SK-N-SH (cell line): ENCODE measurements at regions not wholly inside any gene's neighbourhood (a gene's known extent, or its start where the extent isn't known, plus 50 kb on each side); places are given as distances from the start of the nearest gene placed in this dataset.

Experiments
- CTCF ChIA-PET: fragments of 300-600, 350-600 bp; formaldehyde crosslinking; extraction: SDS; loops from one replicate; lab custom pipeline; 2021; lab: Yijun Ruan, JAX
- POLR2A ChIA-PET: fragments of 350-600 bp; sonication (Branson Sonifier 250); formaldehyde crosslinking; extraction: SDS; loops from one replicate; lab custom pipeline; 2020; ENCODE audit warnings: antibody characterized with exemption, inconsistent platforms; lab: Yijun Ruan, JAX
- DNase-seq: peaks from one replicate; pipeline ENCODE4 v3.0.0; 2012
- H2AFZ ChIP-seq: fragments of 200-600 bp; sonication (generic); 2 replicates; pipeline ENCODE4 v1.8.1; 2016; ENCODE audit warnings: antibody characterized with exemption, mild to moderate bottlenecking, low read depth
- H3F3A ChIP-seq: fragments of 200-600 bp; sonication (generic); replicated peaks from 2 replicates; pipeline ENCODE3; 2016; ENCODE audit warnings: antibody characterized with exemption, mild to moderate bottlenecking; ENCODE audit not compliant: insufficient read depth
- H3K27ac ChIP-seq, 2 experiments: fragments of 200-500 bp in 1 of 2; fragments of 200-600 bp in 1 of 2; sonication (Bioruptor generic) in 1 of 2; sonication (generic), shearing (Covaris generic) in 1 of 2; 2 replicates each; pipeline versions ENCODE4 v1.5.1 to v1.6.1; 2014 to 2016; ENCODE audit warnings: low read depth in 2 of 2, inconsistent platforms in 1 of 2, low read length in 1 of 2, mild to moderate bottlenecking in 1 of 2, mixed read lengths in 1 of 2
- H3K27me3 ChIP-seq: fragments of 200-600 bp; sonication (generic), shearing (Covaris generic); 2 replicates; pipeline ENCODE4 v1.6.1; 2016; ENCODE audit warnings: mixed run types; ENCODE audit not compliant: insufficient read depth
- H3K36me3 ChIP-seq, 2 experiments: fragments of 200-500 bp in 1 of 2; fragments of 200-600 bp in 1 of 2; sonication (Bioruptor generic) in 1 of 2; sonication (generic) in 1 of 2; replicated peaks in 1 of 2; 2 replicates each; pipeline versions ENCODE3 to v1.5.1; 2014 to 2016; ENCODE audit warnings: low read length in 1 of 2, mild to moderate bottlenecking in 1 of 2; ENCODE audit not compliant: insufficient read depth in 2 of 2, control insufficient read depth in 1 of 2
- H3K4me1 ChIP-seq, 2 experiments: fragments of 200-500 bp in 1 of 2; fragments of 200-600 bp in 1 of 2; sonication (Bioruptor generic) in 1 of 2; sonication (generic), shearing (Covaris generic) in 1 of 2; 2 replicates each; pipeline versions ENCODE4 v1.5.1 to v1.6.1; 2014 to 2016; ENCODE audit warnings: low read depth in 1 of 2, low read length in 1 of 2, mixed run types in 1 of 2; ENCODE audit not compliant: insufficient read depth in 2 of 2, control insufficient read depth in 1 of 2
- H3K4me2 ChIP-seq: fragments of 200-600 bp; sonication (generic), shearing (Covaris generic); 2 replicates; pipeline ENCODE4 v1.6.1; 2017; ENCODE audit warnings: mixed run types
- H3K4me3 ChIP-seq, 2 experiments: fragments of 200-500 bp in 1 of 2; fragments of 200-600 bp in 1 of 2; sonication (Bioruptor generic) in 1 of 2; sonication (generic), shearing (Covaris generic) in 1 of 2; 2 replicates each; pipeline versions ENCODE4 v1.5.1 to v1.8.1; 2014 to 2016; ENCODE audit warnings: low read depth in 2 of 2, inconsistent platforms in 1 of 2, low read length in 1 of 2, mild to moderate bottlenecking in 1 of 2, mixed read lengths in 1 of 2, moderate library complexity in 1 of 2
- H3K79me2 ChIP-seq: fragments of 200-600 bp; sonication (generic); 2 replicates; pipeline ENCODE4 v1.8.1; 2017; ENCODE audit warnings: mild to moderate bottlenecking; ENCODE audit not compliant: insufficient read depth
- H3K9ac ChIP-seq: fragments of 200-600 bp; sonication (generic); 2 replicates; pipeline ENCODE4 v1.6.1; 2017; ENCODE audit warnings: mixed run types
- H3K9me2 ChIP-seq: fragments of 200-600 bp; sonication (generic); 2 replicates; pipeline ENCODE4 v1.6.1; 2017; ENCODE audit warnings: mixed run types
- H3K9me3 ChIP-seq: fragments of 200-600 bp; sonication (generic); 2 replicates; pipeline ENCODE4 v1.6.1; 2017; ENCODE audit warnings: mixed run types, mild to moderate bottlenecking, moderate library complexity
- H4K20me1 ChIP-seq: fragments of 200-600 bp; sonication (generic); 2 replicates; pipeline ENCODE4 v1.6.1; 2017; ENCODE audit warnings: mild to moderate bottlenecking, mixed run types; ENCODE audit not compliant: insufficient read depth
- ELF1 ChIP-seq: IDR thresholded peaks from 2 replicates; pipeline ENCODE4 v1.4.0; 2012
- FOSL2 ChIP-seq: IDR thresholded peaks from 2 replicates; pipeline ENCODE4 v1.4.0; 2012; ENCODE audit warnings: low read depth, mild to moderate bottlenecking, moderate library complexity, borderline replicate concordance
- FOXM1 ChIP-seq: IDR thresholded peaks from 2 replicates; pipeline ENCODE4 v1.4.0; 2012; ENCODE audit warnings: low read depth, mild to moderate bottlenecking
- GATA2 ChIP-seq: sonication (generic); formaldehyde crosslinking; IDR thresholded peaks from 2 replicates; pipeline ENCODE4 v1.5.0; 2020; ENCODE audit warnings: mild to moderate bottlenecking, missing genetic modification reagents
- MXI1 ChIP-seq: IDR thresholded peaks from 2 replicates; pipeline ENCODE4 v1.6.1; 2012; ENCODE audit warnings: mild to moderate bottlenecking, low read depth, low read length, improper control_type of control experiment
- NRF1 ChIP-seq: IDR thresholded peaks from 2 replicates; pipeline ENCODE4 v1.6.1; 2012; ENCODE audit warnings: low read depth, mild to moderate bottlenecking, low read length
- POLR2AphosphoS5 ChIP-seq: IDR thresholded peaks from 2 replicates; pipeline ENCODE4 v1.6.1; 2012; ENCODE audit warnings: low read depth, low read length
- RAD21 ChIP-seq: IDR thresholded peaks from 2 replicates; pipeline ENCODE4 v1.6.1; 2012; ENCODE audit warnings: mild to moderate bottlenecking, low read length
- RXRA ChIP-seq: IDR thresholded peaks from 2 replicates; pipeline ENCODE4 v1.4.0; 2012; ENCODE audit warnings: low read depth, mild to moderate bottlenecking, borderline replicate concordance
- SMC3 ChIP-seq: IDR thresholded peaks from 2 replicates; pipeline ENCODE4 v1.6.1; 2012; ENCODE audit warnings: low read depth, low read length, improper control_type of control experiment
- TAF1 ChIP-seq: IDR thresholded peaks from 2 replicates; pipeline ENCODE4 v1.6.1; 2012; ENCODE audit warnings: low read depth, mild to moderate bottlenecking, low read length, moderate library complexity, borderline replicate concordance
- TEAD4 ChIP-seq: IDR thresholded peaks from 2 replicates; pipeline ENCODE4 v1.4.0; 2012; ENCODE audit warnings: mild to moderate bottlenecking, borderline replicate concordance; ENCODE audit not compliant: insufficient read depth
- WGBS: methylation state at CpG from one replicate; pipeline ENCODE4 v1.1.6; 2017; ENCODE audit warnings: low lambda C conversion rate; 5-methylcytosine and 5-hydroxymethylcytosine counted together
- TF ChIP-seq, protein P1 (sequence below): IDR thresholded peaks from 2 replicates; pipeline ENCODE4; 2012
- TF ChIP-seq, protein P2 (sequence below): IDR thresholded peaks from 2 replicates; pipeline ENCODE4 v1.4.0; 2012; ENCODE audit warnings: low read depth, borderline replicate concordance
- TF ChIP-seq, protein P3 (sequence below): IDR thresholded peaks from 2 replicates; pipeline ENCODE4 v1.4.0; 2012; ENCODE audit warnings: low read depth
- TF ChIP-seq, protein P4 (sequence below): fragments of 150-350 bp; IDR thresholded peaks from 2 replicates; pipeline ENCODE4 v1.6.1; 2016; ENCODE audit warnings: mild to moderate bottlenecking, low read depth, low read length

DNA sequence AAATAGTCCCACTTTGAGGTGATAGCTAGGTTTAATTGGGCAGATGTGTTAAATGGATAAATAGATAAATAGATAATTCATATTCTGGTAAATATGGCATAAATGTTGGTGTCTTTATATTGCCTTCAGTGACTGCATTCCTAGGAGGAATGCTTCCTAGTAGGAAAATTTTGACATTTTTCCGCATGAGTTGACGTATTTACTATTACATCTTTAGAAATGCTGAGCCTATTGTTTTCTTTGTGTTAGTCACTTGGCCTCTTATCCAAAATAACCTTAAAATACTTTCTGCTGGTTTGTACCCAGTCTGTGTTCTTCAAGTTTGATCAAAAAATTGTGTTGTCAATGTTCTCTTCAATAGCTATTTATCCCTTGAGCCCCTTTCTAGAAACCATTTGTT lies 495.6 kb upstream of the ZEB2 start:
- H3K9ac ChIP-seq = no peak overlapping the region
- no peak overlapping the region for H3K27ac ChIP-seq
- H2AFZ ChIP-seq = no peak overlapping the region
- H3K4me1 ChIP-seq = peaks cover 0 to 13% of the 10 kb centered on the region in 2 experiments
- H3K9me2 ChIP-seq = no peaks in the 10 kb centered on the region
- no peaks in the 10 kb centered on the region for H3K9me3 ChIP-seq
- H4K20me1 ChIP-seq = no peaks in the 10 kb centered on the region
- DNase-seq = no peak
- CTCF ChIA-PET = no interaction called here
- 88% methylated on average over 2 of the region's 2 CpGs for WGBS
- H3K4me2 ChIP-seq = no peak overlapping the region
- H3K79me2 ChIP-seq = no peaks in the 10 kb centered on the region
- POLR2A ChIA-PET = no interaction called here
- TF ChIP-seq GATA2 (CRISPR knock-in tag) (no peak), SMC3 (no peak), FOXM1 (no peak), POLR2AphosphoS5 (no peak), MXI1 (no peak), TEAD4 (no peak), RXRA (no peak), NRF1 (no peak), RAD21 (no peak), TAF1 (no peak), FOSL2 (no peak), ELF1 (no peak)
- TF ChIP-seq, protein P1, sequence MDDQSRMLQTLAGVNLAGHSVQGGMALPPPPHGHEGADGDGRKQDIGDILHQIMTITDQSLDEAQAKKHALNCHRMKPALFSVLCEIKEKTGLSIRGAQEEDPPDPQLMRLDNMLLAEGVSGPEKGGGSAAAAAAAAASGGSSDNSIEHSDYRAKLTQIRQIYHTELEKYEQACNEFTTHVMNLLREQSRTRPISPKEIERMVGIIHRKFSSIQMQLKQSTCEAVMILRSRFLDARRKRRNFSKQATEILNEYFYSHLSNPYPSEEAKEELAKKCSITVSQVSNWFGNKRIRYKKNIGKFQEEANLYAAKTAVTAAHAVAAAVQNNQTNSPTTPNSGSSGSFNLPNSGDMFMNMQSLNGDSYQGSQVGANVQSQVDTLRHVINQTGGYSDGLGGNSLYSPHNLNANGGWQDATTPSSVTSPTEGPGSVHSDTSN = no peak
- TF ChIP-seq, protein P2, sequence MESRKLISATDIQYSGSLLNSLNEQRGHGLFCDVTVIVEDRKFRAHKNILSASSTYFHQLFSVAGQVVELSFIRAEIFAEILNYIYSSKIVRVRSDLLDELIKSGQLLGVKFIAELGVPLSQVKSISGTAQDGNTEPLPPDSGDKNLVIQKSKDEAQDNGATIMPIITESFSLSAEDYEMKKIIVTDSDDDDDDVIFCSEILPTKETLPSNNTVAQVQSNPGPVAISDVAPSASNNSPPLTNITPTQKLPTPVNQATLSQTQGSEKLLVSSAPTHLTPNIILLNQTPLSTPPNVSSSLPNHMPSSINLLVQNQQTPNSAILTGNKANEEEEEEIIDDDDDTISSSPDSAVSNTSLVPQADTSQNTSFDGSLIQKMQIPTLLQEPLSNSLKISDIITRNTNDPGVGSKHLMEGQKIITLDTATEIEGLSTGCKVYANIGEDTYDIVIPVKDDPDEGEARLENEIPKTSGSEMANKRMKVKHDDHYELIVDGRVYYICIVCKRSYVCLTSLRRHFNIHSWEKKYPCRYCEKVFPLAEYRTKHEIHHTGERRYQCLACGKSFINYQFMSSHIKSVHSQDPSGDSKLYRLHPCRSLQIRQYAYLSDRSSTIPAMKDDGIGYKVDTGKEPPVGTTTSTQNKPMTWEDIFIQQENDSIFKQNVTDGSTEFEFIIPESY = no peak
- TF ChIP-seq, protein P3, sequence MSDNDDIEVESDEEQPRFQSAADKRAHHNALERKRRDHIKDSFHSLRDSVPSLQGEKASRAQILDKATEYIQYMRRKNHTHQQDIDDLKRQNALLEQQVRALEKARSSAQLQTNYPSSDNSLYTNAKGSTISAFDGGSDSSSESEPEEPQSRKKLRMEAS = no peak
- TF ChIP-seq, protein P4, sequence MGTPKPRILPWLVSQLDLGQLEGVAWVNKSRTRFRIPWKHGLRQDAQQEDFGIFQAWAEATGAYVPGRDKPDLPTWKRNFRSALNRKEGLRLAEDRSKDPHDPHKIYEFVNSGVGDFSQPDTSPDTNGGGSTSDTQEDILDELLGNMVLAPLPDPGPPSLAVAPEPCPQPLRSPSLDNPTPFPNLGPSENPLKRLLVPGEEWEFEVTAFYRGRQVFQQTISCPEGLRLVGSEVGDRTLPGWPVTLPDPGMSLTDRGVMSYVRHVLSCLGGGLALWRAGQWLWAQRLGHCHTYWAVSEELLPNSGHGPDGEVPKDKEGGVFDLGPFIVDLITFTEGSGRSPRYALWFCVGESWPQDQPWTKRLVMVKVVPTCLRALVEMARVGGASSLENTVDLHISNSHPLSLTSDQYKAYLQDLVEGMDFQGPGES = no peak
- TF ChIP-seq, all 33 proteins: peak for 0
- Histone ChIP-seq H3K36me3 (no peaks in the 10 kb centered on the region), H3K4me3 (no peak overlapping the region), H3K27me3 (no peaks in the 10 kb centered on the region), H3F3A (peaks cover 22% of the 10 kb centered on the region)
